Dermis blood vessel endothelial cell (primary cell): ENCODE measurements at regions not wholly inside any gene's neighbourhood (a gene's known extent, or its start where the extent isn't known, plus 50 kb on each side); places are given as distances from the start of the nearest gene placed in this dataset.
"Not testable (repeated sequence)": the region's sequence is repeated elsewhere in the genome, so short reads cannot be mapped to it uniquely, and the experiment has no call there.

Experiments
- DNase-seq: peaks from one replicate; pipeline ENCODE4 v3.0.0; 2010

GRCh38 chr4:3867403-3868100 is 101.4 kb downstream of the ADRA2C start:
- no peak for DNase-seq

- peak; percentile 23 for DNase-seq
Measured at GRCh38 chr4:3868211-3869173, 102.3 kb downstream of the ADRA2C start.

DNA sequence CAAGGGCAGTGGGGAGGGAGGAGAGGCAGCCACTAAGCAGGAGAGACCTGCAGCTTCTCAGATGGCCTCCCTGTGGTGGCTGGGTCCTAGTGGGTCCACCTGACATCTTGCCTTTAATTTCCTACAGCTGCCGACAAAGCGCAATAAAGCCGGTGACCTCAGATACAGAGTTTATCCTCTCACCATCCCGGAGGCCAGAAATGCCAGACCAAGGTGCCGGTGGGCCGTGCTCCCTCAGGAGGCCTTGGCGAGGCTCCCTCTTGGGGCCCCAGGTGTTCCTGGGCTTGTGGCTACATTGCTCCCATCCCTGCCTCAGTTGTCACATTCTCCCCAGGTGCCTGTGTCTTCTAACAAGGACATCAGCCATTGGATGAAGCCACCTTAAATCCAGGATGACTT is 103.0 kb downstream of the ADRA2C start:
- DNase-seq = no peak

DNA sequence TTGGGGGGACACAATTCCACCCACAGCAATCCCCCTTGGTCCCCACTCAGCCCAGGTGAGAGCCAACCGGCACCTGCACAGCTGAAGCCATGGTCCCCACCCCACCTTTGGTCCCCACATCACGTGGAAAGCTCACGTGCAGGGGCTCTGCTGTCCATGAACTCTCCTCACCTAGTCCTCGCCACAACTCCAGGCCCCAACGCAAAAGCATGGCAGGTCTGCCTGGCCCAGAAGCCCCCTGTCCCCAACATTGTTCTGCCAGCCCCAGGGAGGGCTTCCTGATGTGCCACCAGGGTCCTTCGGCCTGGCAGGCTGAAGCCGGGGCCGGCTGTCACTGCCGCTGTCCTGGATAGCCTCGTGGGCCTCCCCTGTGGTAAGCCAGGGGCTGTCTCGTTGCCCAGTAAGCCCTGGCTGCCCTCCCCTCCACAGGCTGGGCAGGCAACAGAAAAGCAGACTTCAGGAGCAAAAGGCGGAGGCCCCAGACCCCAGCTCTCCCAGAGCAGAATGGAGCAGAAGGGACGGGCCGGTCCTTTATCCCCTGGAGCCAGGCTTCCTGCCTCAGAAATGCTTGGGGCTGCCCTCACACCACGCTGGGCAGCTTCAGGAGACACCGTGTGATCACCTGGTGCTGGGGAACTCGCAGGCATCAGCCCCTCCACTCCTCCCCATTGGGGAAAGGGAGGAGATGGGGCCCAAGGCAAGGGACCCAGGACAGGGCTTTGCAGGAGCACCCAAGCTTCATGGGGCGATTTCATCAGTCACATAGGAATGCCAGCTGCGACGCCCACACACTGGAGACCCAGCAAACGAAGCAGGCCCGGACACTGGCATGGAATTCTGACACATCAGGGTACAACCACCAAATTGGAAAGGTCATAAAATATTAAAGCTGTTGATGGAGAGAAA is 103.7 kb downstream of the ADRA2C start:
- no peak for DNase-seq

DNA sequence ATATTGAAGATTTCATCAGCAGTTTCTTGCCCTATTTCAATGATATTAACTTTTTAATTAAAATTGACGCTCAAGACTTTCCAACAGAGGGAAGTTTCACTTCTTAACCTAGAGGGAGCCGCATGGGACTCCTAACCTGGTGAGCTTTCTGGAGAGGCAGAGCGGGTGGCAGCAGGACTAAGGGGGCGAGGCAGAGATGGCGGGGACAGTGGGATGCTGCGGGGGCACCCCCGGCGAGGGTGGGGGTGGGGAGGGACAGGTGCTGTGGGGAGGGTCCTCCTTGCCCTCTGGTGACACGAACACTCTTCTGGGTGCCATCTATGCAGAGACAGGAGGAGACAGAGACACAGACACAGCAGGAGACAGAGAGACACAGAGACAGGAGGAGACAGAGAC is 104.4 kb downstream of the ADRA2C start:
- no peak for DNase-seq

- no peak for DNase-seq
Measured at GRCh38 chr4:3871181-3871852, 105.1 kb downstream of the ADRA2C start.

DNA sequence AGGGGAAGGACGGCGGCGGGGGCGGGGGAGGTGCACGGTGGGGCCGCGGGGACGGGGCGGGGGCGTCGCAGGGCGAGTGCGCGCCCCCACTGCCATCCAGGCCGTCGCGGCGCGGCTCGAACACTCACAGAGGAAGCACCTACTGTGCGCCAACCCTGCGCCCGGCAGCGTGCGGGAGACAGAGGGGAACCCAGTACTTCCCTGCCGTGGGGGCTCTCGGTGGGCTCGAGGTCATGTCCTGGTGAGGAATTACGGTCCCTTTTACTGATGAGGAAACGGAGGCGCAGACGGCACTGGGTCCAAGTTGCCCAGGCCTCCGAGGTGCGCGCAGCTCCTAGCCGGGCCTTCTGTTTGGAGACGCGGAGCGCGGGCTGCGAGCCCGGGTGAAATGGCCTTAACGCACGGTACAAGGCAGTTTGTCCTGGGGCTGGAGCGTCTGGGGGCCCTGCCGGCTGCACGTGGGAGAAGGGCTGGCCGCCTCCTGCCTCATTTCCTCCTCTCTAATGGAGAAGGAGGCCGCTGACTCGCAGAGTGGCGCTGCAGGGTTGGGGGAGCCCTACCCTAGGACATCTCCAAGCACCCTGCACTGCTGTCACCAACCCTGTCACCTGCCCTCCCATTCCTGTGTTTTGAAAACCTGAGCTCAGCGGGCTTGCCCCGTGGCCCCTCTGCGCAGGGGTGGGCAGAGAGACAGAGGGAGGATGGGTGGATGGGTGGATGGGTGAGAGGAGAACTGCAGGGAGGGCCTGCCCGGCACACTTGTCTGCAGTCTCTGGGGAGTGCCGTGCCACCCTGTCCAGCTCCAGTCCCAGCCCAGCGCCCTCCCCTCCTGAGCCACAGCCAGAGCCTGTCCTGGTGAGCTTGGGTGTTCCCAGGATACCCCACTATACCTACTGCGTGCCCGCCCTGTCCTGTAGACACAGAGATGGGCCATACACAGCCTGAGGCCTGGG is 106.0 kb downstream of the ADRA2C start:
- no peak for DNase-seq

DNA sequence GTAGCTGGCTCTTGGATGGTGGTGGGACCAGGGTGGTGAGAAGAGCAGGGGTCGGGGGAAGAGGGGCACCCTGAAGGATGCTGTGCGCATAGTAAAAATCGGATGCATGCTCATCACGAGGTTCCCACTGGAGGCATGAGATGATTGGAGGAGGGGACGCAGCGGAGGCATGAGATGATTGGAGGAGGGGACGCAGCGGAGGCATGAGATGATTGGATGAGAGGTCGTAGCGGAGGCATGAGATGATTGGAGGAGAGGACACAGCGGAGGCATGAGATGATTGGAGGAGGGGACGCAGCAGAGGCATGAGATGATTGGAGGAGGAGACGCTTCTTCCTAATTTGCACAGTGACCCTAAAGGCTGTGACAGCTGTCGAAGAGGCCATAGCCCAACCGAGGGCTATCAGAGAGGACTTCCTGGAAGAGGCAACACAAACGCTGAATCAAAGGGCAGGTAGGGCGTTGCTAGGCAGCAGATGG is 106.7 kb downstream of the ADRA2C start:
- DNase-seq = no peak

DNA sequence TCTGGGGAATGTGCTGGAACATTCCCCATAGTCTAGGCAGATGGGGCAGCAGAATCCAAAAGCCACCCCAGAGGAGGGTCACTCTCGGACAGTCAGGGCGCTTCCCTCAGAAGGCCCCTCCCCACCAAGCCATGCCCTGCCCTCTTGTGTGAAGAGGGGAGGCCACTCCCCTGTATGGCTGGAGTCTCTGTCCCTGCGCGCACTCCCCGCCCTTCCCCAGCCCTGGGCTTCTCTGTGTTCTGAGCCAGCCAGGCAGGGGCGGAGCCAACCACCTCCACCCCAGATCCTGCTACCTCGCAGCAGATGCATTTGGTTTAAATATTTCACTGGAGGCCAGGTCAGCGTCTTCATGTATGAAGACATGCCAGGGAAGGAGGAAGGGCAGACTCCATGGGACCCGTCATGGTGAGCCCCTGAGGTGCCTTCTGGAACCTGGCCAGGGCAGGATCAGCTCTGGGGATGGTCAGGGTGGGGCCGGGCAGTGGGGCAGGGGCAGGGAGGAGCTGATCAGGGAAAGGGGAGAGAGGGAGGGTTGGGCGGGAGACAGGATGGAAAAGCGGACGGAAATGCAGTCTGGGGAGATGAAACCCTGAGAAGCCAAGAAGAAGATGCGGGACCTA is 107.3 kb downstream of the ADRA2C start:
- DNase-seq = no peak

- no peak for DNase-seq
Measured at GRCh38 chr4:3874028-3874415, 107.8 kb downstream of the ADRA2C start.

- DNase-seq = no peak
Measured at GRCh38 chr4:3874525-3875110, 108.4 kb downstream of the ADRA2C start.

- DNase-seq = no peak
Measured at GRCh38 chr4:3875466-3875865, 109.3 kb downstream of the ADRA2C start.

DNA sequence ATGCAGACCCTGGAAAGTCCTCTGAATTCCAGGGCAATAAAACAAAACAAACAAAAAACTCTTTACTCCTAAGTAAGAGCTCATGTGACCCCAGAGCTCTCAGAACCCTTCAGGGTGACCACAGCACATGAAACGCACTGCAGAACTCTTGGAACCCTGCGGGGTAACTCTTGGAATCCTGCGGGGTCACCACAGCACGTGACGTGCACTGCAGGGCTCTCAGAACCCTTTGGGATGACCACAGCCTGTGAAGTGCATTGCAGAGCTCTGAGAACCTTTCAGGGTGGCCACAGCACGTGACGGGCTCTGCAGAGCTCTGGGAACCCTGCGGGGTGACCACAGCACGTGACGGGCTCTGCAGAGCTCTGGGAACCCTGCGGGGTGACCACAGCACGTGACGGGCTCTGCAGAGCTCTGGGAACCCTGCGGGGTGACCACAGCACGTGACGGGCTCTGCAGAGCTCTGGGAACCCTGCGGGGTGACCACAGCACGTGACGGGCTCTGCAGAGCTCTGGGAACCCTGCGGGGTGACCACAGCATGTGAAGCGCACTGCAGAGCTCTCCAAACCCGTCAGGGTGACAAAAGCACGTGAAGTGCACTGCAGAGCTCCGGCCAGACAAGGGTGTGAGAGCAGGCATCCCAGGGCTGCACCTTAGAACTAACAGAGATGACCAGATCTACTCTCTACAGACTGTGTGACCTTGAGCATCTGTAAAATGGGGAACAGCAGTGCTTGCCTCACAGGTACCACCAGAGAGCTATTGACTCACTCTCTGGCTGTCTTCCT is 110.1 kb downstream of the ADRA2C start:
- not testable (repeated sequence) for DNase-seq

DNA sequence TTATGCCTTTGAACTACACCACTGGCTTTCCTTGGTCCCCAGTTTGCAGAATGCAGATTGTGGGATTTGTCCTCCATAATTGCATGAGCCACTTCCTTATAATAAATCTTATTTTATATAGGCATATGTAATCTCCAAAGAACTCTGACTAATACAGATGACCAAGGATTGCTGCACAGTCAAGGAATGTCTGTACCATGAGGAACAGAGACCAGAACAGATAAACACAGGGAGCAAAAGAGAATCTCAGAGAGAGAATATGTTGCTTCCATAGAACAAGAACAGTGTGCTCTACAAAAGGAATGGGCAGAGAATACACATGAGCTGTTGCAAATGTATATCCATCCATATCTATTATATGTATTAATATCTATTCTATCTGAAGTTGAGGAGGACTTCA is 111.1 kb downstream of the ADRA2C start:
- no peak for DNase-seq

GRCh38 chr4:3877868-3878267 is 111.7 kb downstream of the ADRA2C start:
- DNase-seq = no peak

DNA sequence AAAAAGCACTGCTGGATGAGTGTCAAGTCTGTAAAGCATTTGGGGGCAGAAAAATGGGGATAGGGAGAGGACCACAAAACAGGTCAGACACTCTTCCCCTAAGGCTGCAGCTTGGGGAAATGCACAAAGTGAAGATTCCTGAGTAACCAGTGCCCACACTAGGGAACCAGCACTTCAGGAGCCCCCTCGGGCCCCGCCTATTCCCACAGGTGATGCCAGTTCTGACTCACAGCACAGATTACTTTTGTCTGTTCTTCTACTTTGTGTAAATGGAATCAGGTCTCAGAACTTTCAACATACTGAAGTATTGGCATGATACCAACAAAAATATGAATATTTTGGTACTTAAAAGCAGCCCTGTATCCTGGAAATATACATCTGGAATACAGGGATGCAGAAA is 112.5 kb downstream of the ADRA2C start:
- DNase-seq = no peak

- peak; percentile 41 for DNase-seq
Measured at GRCh38 chr4:3879681-3880614, 113.8 kb downstream of the ADRA2C start.

DNA sequence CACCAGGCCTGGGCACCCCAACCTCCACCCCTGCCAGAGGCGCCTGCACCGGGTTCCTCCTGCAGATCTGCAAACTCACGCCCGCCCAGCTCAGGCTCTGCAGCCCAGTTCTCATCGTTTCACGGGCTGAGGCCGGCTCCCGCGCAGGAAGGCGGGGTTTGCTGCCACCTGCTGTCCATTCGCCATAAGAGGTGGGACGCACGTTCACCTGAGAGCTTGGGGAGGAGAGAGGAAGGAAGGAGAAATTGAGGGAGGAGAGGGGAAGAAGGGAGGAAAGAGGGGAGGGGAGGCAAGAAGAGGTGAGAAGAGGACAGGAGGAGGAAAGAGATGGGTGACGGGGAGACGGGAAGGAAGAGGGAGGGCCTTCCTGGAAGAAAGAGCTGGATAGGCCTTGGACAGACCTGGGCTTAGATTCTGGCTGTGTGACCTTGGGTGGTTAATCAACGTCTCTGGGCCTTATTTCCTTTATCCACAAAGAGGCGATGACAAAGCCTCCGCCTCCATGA is 114.5 kb downstream of the ADRA2C start:
- peak; percentile 82 for DNase-seq
